ENCODE measurements at regions not wholly inside any gene's neighbourhood (a gene's known extent, or its start where the extent isn't known, plus 50 kb on each side); places are given as distances from the start of the nearest gene placed in this dataset.

- TF ChIP-seq, protein P1, sequence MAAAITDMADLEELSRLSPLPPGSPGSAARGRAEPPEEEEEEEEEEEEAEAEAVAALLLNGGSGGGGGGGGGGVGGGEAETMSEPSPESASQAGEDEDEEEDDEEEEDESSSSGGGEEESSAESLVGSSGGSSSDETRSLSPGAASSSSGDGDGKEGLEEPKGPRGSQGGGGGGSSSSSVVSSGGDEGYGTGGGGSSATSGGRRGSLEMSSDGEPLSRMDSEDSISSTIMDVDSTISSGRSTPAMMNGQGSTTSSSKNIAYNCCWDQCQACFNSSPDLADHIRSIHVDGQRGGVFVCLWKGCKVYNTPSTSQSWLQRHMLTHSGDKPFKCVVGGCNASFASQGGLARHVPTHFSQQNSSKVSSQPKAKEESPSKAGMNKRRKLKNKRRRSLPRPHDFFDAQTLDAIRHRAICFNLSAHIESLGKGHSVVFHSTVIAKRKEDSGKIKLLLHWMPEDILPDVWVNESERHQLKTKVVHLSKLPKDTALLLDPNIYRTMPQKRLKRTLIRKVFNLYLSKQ (tag by site-specific recombination; IDR thresholded peaks at IDR 0.05; ENCODE audit: borderline replicate concordance): no peak
- no peak for TF ChIP-seq ZNF10 (tag by site-specific recombination; IDR thresholded peaks at IDR 0.05)
Measured at GRCh38 chr15:79582650-79583049, 150.5 kb downstream of the MINAR1 start (continued).

GRCh38 chr15:79592126-79592525 is 160.0 kb downstream of the MINAR1 start:
- ChIA-PET POLR2A (no interaction called here), CTCF (interaction anchor here (0.6 to 8.0 kb wide), 8 partner anchors 11 to 359 kb away, joined by 3 to 100 read pairs (median 4); no protein-coding TSS in a partner anchor)
- Histone ChIP-seq H3K4me3 (ENCODE audit: low read depth, low read length) (no peak overlapping the region), H3K27ac (ENCODE audit: extremely low read depth, low read depth, low read length) (no peak overlapping the region), H3K36me3 (ENCODE audit: control insufficient read depth in 2 of 2, insufficient read depth in 1 of 2, low read length in 2 of 2) (no peaks in the 10 kb centered on the region), H3K4me1 (ENCODE audit: control insufficient read depth, insufficient read depth, low read length) (no peaks in the 10 kb centered on the region), H3K9me3 (ENCODE audit: control insufficient read depth, insufficient read depth, low read depth, low read length) (no peaks in the 10 kb centered on the region)
- TF ChIP-seq ZIC2 (tag by site-specific recombination; IDR thresholded peaks at IDR 0.05) (no peak), ZNF140 (tag by site-specific recombination; IDR thresholded peaks at IDR 0.05) (no peak), ZNF530 (tag by site-specific recombination; IDR thresholded peaks at IDR 0.05; ENCODE audit: low read depth) (no peak), ZNF660 (tag by site-specific recombination; IDR thresholded peaks at IDR 0.05) (no peak), ZFP37 (tag by site-specific recombination; IDR thresholded peaks at IDR 0.05) (no peak), ELK4 (IDR thresholded peaks at IDR 0.05; ENCODE audit: borderline replicate concordance, low read depth, low read length) (no peak), ZNF600 (tag by site-specific recombination; IDR thresholded peaks at IDR 0.05) (no peak), IKZF3 (tag by site-specific recombination; IDR thresholded peaks at IDR 0.05) (no peak), ZNF501 (tag by site-specific recombination; IDR thresholded peaks at IDR 0.05) (no peak), ZNF114 (tag by site-specific recombination; IDR thresholded peaks at IDR 0.05) (no peak), ZNF18 (tag by site-specific recombination; IDR thresholded peaks at IDR 0.05) (no peak), ZBTB49 (tag by site-specific recombination; IDR thresholded peaks at IDR 0.05; ENCODE audit: low read depth) (no peak), ZNF341 (tag by site-specific recombination; IDR thresholded peaks at IDR 0.05; ENCODE audit: low read depth) (no peak), ZNF311 (tag by site-specific recombination; IDR thresholded peaks at IDR 0.05; ENCODE audit: borderline replicate concordance) (no peak)
- TF ChIP-seq, protein P1 (tag by site-specific recombination; IDR thresholded peaks at IDR 0.05; ENCODE audit: borderline replicate concordance): no peak
- TF ChIP-seq, protein P2, sequence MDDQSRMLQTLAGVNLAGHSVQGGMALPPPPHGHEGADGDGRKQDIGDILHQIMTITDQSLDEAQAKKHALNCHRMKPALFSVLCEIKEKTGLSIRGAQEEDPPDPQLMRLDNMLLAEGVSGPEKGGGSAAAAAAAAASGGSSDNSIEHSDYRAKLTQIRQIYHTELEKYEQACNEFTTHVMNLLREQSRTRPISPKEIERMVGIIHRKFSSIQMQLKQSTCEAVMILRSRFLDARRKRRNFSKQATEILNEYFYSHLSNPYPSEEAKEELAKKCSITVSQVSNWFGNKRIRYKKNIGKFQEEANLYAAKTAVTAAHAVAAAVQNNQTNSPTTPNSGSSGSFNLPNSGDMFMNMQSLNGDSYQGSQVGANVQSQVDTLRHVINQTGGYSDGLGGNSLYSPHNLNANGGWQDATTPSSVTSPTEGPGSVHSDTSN (CRISPR knock-in tag; IDR thresholded peaks at IDR 0.05): no peak
